GM18909 (cell line): ENCODE measurements at regions not wholly inside any gene's neighbourhood (a gene's known extent, or its start where the extent isn't known, plus 50 kb on each side); places are given as distances from the start of the nearest gene placed in this dataset.
"Not testable (repeated sequence)": the region's sequence is repeated elsewhere in the genome, so short reads cannot be mapped to it uniquely, and the experiment has no call there.

Source experiments
- ATAC-seq: cut with Tn5 transposase; IDR thresholded peaks from one replicate; pipeline ENCODE4 v1.9.1; 2021; ENCODE audit warnings: mild to moderate bottlenecking; ENCODE audit not compliant: unreplicated experiment, poor library complexity

DNA sequence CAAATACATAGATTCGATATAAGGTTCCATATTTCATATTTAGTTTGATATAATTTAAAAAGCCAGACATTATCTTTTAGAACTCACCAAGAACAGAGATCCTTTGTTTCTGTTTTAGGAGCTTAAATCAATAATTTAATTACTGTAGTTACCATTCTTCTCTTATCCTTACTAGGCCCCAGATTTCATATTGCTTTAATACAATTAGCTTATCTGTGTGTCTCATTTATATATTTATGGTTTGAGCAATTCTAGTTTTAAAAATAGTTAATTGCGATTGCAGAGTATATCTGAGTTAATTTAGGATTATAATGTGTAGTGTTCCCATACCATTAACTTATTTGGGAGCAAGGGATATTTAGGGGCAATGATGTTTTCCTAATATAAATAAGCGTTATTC, 558.8 kb upstream of the ZNF804A start:
- ATAC-seq = no peak

DNA sequence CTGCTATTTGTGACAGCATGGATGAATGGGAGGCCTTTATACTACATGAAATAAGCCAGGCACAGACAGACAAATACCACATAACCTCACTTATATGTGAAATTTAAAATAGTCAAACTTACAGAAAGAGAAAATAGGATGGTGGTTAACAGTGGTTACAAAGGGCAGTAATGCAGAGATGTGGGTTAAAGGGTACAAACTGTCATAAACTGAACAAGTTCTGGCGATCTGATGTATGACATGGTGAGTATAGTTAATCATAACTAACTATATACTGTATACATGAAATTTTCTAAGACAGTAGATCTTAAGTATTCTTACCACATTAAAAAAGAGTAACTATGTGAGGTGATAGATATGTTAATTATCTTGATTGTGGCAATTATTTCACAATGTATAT, 558.1 kb upstream of the ZNF804A start:
- ATAC-seq = no peak

DNA sequence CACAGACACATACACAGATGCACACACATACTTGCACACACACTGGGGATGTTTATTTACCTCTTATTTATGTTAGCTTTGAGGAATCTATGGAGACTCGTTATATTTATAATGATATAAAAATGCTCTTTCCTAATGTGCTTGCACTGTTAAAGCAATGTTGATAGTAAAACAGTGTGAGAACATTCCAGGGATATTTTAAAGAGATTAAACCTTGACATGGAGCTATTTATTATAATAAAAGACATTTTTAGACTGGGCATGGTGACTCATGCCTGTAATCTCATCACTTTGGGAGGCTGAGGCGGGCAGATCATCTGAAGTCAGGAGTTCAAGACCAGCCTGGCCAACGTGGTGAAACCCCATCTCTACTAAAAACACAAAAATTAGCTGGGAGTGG, 557.3 kb upstream of the ZNF804A start:
- no peak for ATAC-seq

DNA sequence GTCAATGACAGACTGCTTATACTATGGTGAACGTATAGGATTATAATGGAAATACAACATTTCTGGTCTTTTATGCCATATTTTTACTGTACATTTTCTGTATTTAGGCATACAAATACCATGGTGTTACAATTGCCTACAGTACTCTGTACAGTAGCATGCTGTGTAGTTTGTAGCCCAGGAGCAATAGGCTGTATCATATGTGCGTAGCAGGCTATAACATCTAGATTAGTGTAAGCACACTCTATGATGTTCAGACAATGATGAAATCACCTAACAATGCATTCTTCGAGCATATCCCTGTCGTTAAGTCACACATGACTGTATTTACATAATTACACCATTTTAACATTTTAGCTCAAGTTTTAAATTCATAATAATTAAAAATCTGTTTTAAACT, 556.6 kb upstream of the ZNF804A start:
- no peak for ATAC-seq

DNA sequence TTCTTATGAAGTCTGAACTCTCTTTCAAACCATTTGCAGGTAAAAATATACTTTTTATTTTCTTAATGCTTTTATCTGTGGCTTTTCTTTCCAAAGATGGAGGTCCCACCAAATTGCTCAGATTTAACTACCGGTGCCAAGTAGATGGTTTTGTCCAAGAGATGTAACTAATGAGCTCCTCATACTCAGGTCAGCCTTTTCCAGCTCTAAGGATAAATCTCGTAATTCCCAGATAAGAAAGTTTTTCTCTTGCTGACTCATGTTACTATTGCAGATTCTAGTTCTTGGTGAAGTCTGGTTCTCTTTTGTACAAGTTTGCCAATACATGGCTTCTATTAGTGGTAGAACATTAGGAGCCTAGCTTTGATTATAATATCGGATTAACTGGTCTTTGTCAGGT, 550.8 kb upstream of the ZNF804A start:
- no peak for ATAC-seq

DNA sequence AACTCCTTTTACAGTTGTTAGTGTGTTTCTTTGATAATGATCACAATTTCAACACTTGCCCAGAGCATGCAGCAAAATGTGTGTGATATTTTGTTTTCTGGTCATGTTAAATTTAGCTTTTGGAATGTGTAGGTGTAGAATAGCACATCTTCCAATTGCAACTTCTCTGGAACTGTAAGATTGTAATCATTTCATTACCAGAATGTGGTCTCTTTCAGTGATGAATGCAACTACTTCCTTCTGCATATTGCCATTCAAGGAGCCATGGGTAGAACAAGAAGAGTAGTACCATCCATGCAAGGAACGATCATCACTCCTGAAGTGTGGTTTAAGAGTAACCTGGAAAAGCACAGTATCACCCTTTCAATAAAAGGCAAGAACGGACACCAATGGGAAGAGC, 548.8 kb upstream of the ZNF804A start:
- ATAC-seq = no peak

DNA sequence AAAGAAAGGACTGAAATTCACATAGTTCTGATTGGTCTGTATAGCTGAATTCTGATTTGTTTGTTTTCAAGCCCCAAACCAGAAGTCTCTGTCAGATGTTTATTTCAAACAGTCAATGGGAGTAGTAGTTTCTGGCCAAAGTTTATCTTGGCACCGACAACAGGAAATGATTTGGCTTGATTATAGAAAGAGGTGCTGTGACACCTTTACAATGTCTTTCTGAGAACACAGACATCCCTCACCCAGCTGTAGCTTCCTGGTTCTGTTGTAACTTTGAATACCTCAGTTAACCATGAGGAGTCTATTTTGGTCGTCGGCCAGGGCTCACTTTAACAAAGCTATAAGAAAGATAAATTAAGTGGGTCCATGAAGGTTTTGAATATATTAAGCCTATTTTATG, 545.0 kb upstream of the ZNF804A start:
- no peak for ATAC-seq

DNA sequence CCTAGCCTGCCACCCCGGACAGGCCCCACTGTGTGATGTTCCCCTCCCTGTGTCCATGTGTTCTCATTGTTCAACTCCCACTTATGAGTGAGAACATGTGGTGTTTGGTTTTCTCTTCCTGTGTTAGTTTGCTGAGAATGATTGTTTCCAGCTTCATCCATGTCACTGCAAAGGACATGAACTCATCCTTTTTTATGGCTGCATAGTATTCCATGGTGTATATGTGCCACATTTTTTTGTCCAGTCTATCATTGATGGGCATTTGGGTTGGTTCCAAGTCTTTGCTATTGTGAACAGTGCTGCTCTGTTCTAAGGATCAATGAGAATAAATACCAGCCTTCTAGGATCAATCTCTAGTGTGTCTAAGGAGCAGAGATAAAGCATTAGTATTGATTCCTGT, 543.9 kb upstream of the ZNF804A start:
- not testable (repeated sequence) for ATAC-seq

DNA sequence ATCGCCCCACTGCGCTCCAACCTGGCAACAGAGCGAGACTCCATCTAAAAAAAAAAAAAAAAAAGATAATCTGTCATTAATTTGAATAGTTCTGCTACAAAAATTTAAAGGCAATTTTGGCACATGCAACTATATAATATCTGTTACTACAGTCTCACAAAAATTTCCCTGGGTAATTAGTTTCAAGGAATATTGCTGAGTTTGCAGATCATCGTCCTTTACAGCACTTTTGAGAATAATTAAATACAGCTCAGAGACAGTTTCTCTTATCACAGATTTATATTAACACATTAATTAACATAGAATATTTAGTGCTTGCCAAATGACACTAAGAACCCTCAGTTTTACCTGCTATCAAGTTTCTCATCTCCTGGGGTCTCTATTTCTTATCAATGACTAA, 540.4 kb upstream of the ZNF804A start:
- no peak for ATAC-seq

DNA sequence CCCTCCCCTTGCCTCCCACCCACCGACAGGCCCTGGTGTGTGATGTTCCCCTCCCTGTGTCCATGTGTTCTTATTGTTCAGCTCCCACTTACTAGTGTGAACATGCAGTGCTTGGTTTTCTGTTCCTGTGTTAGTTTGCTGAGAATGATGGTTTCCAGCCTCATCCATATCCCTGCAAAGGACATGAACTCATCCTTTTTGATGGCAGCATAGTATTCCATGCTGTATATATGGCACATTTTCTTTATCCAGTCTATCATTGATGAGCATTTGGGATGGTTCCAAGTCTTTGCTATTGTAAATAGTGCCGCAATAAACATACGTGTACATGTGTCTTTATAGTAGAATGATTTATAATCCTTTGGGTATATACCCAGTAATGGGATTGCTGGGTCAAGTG, 538.1 kb upstream of the ZNF804A start:
- not testable (repeated sequence) for ATAC-seq

DNA sequence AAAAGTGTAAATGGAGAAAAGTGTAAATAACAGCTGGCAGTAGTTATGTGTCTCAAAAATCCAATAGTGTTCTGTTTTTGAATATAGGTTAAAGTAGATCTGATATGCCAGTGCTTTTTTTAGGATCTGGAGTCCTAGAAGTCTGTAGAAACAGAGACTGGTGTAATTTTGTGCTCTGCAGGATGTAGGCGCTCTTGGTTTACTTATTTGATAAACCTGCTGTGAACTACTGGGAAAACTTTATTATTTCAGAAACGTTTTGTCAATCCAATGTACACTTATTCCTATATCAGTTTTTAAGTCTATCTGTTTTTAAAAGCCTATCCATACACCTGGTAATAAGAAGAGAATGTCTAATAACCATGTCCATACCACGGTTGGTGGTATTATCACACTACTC, 530.8 kb upstream of the ZNF804A start:
- ATAC-seq = no peak

DNA sequence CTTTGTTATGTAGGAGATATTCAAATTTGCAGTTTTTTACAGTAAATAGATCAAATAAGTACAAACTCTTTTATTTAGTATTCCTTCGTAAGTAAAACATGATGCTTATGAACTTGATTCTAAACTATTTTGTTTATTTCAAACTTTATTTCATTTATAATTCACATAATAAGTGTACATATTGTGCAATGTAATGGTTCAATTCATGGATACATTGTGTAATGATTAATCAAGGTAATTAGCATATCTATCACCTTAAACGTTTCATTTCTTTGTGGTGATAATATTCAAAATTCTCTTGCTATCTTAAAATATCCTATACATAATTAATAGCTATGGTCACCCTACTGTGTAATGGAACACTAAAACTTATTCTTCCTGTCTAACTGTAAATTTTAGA, 525.9 kb upstream of the ZNF804A start:
- ATAC-seq = no peak

DNA sequence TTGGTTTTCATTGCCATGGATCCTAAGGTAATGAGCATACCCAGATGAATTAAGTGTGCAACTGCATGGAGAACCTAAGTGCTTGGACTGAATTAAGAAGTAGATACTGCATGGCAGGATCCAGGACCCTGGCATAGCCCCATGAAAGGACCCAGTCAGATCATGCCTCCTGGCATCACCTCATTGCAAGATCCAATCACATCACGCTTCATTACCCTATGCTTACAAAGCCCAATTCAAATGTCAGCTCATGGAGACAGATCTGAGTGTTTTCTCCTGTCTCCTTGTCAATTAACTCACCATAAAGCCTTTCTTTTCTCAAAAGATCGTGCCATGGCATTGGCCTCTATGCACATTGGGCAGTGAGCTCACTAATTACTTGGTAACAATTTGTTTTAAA, 519.8 kb upstream of the ZNF804A start:
- ATAC-seq = no peak

DNA sequence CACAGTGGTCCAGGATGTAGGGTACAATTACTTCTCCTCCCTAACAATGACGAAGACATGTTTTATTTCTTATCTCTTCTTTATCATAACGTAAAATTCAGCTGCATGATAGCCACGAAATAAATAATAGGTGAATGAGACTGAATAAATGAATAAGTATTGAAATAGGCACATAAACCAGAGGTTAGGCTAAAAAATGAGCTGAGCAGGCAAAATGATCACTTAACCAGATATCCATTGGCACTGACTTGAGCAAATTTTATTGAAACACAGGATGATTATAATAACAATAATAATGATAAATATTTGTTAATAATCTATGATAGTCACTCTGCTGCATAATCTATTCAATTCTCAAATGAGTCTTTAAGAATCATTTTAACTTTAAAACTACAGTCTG, 506.9 kb upstream of the ZNF804A start:
- no peak for ATAC-seq

DNA sequence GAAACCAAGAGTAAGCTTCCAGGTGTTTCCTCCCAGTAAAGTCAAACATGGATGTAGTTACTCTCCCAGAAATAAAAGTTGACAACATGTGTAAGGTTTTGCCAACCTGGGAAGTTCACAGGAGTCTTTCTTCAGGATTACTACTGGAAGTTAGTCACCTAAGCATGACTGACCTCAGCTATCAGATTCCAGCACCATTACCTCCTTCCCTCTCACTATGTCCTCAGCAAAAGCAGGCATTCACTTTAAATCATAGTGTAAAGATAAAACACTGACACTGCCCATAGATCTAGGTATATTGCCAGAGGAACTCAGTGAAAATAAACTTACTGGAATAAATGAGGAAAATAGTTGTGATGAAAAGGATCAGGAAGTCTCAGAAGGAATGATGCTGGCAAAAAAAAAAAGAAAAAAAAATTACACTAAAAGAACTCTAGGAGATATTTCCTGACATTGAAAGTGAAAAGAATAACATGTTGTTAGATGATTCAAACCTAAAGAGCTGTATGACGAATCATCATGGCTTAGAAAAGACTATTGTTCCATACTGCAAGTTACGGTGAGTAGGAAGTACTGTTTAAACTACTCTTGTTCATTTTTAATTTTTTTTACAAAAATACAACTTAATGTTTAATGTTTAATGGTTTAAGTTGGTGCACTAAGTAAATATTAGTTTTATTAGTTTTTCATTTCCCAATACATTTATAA, 484.5 kb upstream of the ZNF804A start:
- no peak for ATAC-seq

DNA sequence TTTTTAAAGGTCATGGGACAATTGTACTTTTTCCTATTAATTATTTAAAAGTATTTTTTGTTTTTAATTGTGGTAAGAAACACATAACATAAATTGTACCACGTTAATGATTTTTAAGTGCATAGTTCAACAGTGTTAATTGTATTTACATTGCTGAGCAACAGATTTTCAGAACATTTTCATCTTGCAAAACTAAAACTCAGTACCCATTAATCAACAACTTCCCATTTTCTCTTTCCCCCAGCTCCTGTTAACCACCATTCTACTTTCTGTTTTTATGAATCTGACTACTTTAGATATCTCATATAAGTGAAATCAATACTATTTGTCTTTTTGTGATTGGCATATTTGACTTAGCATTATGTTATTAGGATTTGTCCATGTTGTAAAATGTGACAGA, 483.9 kb upstream of the ZNF804A start:
- no peak for ATAC-seq

DNA sequence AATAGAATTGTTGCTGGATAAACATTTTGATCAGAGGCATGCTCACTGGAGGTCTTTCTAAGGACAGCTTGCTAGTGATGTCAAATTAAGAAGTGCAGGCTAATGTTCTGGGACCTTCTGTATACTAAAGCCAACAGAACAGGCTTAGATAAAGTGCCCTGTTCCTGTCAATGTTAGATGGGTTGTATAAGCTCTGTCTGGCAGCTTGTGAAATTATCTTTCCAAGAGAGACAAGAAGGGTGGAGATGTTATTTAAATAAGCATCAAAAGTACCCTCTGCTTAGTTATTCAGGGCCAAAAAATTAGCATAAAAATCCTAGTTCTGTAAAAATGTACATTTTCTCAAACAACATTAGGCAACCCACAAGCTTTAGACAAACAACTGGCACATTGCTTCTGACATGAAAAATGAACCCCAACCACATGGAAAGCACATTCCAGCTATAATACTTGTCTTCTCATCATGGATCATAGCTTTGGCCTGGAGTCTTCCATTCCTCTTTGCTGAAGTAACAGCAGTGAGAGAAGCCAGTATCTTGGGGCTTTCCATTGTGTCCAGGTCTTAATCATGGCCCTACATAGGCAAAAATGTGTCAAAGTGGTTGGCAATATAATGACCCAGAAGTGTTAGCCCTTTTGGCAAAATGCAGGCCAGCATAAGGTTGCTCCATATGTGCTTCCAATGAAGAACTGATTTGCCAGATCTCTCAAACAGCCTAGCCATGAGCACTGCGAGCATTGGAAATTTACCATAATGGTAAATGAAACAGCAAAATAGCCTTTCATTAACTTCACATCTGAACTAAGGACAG, 478.1 kb upstream of the ZNF804A start:
- no peak for ATAC-seq

DNA sequence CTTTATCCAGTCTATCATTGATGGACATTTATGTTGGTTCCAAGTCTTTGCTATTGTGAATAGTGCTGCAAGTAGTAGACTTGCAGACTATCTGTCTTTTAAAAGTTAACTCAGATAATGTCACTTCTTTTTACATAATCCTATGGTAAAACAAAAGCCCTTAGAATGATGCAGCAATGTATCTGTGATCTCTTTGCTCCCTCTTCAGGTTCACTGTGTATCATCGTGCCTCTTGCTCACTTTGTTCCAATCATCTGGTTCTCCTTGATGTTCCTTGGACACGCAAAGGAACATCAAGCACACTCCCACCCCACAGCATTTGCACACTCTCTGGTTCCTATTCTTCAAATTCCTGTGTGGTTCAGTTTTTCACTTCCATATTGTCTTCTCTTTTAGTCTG, 472.5 kb upstream of the ZNF804A start:
- no peak for ATAC-seq

DNA sequence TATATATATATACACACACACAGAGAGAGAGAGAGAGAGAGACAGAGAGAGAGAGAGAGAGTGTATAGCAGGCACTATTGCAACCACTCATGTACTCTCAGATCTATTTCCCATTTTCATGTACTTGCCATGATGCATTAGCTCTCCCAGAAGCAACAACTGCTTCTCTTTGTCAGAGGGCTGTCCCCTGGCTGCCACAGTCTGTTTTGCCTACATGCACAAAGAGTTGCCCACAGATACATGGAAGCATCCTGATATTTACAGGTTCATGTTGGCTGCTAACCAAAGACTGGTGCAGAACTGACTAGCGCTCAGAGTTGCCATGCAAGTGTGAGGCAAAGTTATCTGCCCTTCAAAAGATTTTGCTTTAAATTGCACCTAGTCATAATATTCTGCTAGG, 469.3 kb upstream of the ZNF804A start:
- ATAC-seq = no peak

DNA sequence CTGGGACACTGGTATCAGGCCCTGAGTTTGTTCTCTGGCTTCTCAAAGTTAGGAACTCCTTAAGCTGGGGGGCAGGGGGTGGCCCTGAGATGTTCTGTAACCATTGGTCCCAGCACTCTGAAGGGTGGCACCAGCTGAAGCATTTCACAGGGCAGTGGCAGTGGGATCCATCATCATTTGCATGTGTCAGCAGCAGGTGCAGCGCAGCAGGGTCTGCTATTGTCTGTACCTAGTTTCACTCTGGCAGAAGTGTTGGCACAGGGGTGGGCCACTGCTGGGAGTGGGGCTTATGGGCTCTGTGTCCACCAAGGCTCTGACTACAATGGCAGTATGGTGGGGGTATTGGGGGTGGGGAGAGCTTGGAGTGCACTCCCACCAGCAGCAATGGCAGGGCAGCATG, 460.4 kb upstream of the ZNF804A start:
- ATAC-seq = no peak

DNA sequence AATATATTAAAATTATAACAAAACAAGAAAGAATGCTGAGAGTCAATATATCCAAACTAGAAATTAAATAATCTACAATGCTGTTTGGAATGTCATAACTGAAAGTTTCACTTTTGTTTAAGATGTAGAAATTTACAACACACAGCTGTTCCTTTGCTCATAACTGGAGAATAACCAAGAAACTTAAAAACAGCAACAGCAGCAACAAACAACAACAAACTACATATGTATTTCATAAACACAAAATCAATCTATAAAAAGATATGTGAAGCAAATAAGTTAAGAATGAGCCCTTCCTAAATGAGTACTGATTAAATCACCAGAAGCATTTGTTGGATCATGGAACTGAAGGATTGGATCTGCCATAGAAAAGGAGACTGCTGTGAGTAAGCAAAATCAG, 456.5 kb upstream of the ZNF804A start:
- ATAC-seq = no peak

DNA sequence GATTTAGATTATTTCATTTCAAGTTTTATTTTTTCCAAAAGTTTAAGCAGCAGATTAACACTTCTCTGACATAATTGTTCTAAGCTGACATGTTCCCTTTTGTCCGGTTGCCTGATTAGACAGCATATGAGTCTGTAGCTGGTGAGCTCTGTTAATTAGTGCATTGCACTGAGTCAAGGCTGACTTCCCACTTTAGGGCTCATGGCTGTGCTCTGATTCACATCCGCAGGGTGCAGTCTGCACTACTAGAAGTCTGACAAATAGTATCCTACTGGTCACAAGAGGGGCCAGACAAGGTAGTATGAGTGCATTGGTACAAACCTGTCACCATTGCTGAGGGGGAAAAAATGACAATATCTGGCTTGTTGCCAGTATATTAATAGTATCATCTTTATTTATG, 443.9 kb upstream of the ZNF804A start:
- no peak for ATAC-seq
